ENCODE measurements at regions not wholly inside any gene's neighbourhood (a gene's known extent, or its start where the extent isn't known, plus 50 kb on each side); places are given as distances from the start of the nearest gene placed in this dataset.

GRCh38 chr15:87481126-87481525 is 775.4 kb downstream of the NTRK3 start:
- TF ChIP-seq CTCF (IDR thresholded peaks at IDR 0.05; ENCODE audit: poor library complexity, severe bottlenecking) (no peak), POLR2AphosphoS5 (IDR thresholded peaks at IDR 0.05) (no peak)

Measured in neural cell (in vitro differentiated cells).